Liver (tissue), 3 donors: ENCODE measurements at regions not wholly inside any gene's neighbourhood (a gene's known extent, or its start where the extent isn't known, plus 50 kb on each side); places are given as distances from the start of the nearest gene placed in this dataset.

Experiments
- FOXA1 ChIP-seq: IDR thresholded peaks from 2 replicates; pipeline ENCODE4 v1.6.1; 2016; ENCODE audit warnings: antibody characterized with exemption
- FOXA2 ChIP-seq: IDR thresholded peaks from 2 replicates; pipeline ENCODE4 v1.6.1; 2016; ENCODE audit warnings: antibody characterized with exemption
- GABPA ChIP-seq, 2 donors: IDR thresholded peaks in 1 of 2; conservative IDR thresholded peaks in 1 of 2; 2 replicates each; pipeline ENCODE4 v1.6.1; 2016; ENCODE audit warnings: antibody characterized with exemption in 2 of 2, mild to moderate bottlenecking in 1 of 2, moderate library complexity in 1 of 2
- NR2F2 ChIP-seq: IDR thresholded peaks from 2 replicates; pipeline ENCODE4 v1.6.1; 2016; ENCODE audit warnings: antibody characterized with exemption
- RAD21 ChIP-seq, 2 donors: IDR thresholded peaks; 2 replicates each; pipeline ENCODE4 v1.6.1; 2016; ENCODE audit warnings: antibody characterized with exemption in 2 of 2, mild to moderate bottlenecking in 2 of 2
- SP1 ChIP-seq: IDR thresholded peaks from 2 replicates; pipeline ENCODE4 v1.6.1; 2018; ENCODE audit warnings: antibody characterized with exemption, mild to moderate bottlenecking
- TAF1 ChIP-seq: conservative IDR thresholded peaks from 2 replicates; pipeline ENCODE4 v1.6.1; 2016; ENCODE audit warnings: antibody characterized with exemption, mild to moderate bottlenecking
- YY1 ChIP-seq: IDR thresholded peaks from 2 replicates; pipeline ENCODE4 v1.6.1; 2016; ENCODE audit warnings: antibody characterized with exemption, mild to moderate bottlenecking
- TF ChIP-seq, protein P1 (sequence below): fragments of 150-350 bp; IDR thresholded peaks from 2 replicates; pipeline ENCODE4 v1.5.1; 2017; ENCODE audit warnings: improper control_type of control experiment, low read depth, low read length; ENCODE audit not compliant: missing input control
- TF ChIP-seq, protein P2 (sequence below): IDR thresholded peaks from 2 replicates; pipeline ENCODE4 v1.6.1; 2016; ENCODE audit warnings: antibody characterized with exemption, mild to moderate bottlenecking
- TF ChIP-seq, protein P3 (sequence below): IDR thresholded peaks from 2 replicates; pipeline ENCODE4 v1.6.1; 2016; ENCODE audit warnings: antibody characterized with exemption
- TF ChIP-seq, protein P4 (sequence below): IDR thresholded peaks from 2 replicates; pipeline ENCODE4 v1.6.1; 2016; ENCODE audit warnings: antibody characterized with exemption
- TF ChIP-seq, protein P5 (sequence below): IDR thresholded peaks from 2 replicates; pipeline ENCODE4 v1.6.1; 2016; ENCODE audit warnings: antibody characterized with exemption
- donor health status: healthy.
- donor health status: healthy.

DNA sequence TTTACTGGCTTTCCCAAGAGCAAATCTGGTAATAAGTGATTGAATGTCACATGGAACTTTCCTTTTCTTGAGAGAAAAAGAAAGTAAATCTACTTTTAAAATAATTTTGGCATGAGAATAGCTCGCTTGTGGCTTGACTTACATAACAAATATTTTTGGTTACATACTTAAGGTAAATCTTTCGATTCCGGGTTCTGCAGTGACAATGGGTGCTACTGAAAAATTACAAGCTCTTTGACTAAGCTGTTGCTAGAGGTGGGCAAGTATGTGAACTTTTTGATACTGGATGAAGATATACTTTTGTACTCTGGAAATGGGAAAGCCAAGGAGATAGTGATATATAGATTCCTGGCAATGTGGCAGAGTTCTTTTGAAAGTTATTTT is 51.9 kb upstream of the OTOL1 start:
- TF ChIP-seq, protein P1, sequence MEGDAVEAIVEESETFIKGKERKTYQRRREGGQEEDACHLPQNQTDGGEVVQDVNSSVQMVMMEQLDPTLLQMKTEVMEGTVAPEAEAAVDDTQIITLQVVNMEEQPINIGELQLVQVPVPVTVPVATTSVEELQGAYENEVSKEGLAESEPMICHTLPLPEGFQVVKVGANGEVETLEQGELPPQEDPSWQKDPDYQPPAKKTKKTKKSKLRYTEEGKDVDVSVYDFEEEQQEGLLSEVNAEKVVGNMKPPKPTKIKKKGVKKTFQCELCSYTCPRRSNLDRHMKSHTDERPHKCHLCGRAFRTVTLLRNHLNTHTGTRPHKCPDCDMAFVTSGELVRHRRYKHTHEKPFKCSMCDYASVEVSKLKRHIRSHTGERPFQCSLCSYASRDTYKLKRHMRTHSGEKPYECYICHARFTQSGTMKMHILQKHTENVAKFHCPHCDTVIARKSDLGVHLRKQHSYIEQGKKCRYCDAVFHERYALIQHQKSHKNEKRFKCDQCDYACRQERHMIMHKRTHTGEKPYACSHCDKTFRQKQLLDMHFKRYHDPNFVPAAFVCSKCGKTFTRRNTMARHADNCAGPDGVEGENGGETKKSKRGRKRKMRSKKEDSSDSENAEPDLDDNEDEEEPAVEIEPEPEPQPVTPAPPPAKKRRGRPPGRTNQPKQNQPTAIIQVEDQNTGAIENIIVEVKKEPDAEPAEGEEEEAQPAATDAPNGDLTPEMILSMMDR, result no peak
- TF ChIP-seq, protein P2, sequence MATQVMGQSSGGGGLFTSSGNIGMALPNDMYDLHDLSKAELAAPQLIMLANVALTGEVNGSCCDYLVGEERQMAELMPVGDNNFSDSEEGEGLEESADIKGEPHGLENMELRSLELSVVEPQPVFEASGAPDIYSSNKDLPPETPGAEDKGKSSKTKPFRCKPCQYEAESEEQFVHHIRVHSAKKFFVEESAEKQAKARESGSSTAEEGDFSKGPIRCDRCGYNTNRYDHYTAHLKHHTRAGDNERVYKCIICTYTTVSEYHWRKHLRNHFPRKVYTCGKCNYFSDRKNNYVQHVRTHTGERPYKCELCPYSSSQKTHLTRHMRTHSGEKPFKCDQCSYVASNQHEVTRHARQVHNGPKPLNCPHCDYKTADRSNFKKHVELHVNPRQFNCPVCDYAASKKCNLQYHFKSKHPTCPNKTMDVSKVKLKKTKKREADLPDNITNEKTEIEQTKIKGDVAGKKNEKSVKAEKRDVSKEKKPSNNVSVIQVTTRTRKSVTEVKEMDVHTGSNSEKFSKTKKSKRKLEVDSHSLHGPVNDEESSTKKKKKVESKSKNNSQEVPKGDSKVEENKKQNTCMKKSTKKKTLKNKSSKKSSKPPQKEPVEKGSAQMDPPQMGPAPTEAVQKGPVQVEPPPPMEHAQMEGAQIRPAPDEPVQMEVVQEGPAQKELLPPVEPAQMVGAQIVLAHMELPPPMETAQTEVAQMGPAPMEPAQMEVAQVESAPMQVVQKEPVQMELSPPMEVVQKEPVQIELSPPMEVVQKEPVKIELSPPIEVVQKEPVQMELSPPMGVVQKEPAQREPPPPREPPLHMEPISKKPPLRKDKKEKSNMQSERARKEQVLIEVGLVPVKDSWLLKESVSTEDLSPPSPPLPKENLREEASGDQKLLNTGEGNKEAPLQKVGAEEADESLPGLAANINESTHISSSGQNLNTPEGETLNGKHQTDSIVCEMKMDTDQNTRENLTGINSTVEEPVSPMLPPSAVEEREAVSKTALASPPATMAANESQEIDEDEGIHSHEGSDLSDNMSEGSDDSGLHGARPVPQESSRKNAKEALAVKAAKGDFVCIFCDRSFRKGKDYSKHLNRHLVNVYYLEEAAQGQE, result no peak
- TF ChIP-seq, protein P3, sequence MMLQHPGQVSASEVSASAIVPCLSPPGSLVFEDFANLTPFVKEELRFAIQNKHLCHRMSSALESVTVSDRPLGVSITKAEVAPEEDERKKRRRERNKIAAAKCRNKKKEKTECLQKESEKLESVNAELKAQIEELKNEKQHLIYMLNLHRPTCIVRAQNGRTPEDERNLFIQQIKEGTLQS, result no peak
- TF ChIP-seq YY1 (no peak), GABPA (IDR thresholded peaks at IDR 0.05 in 1 of 2, conservative IDR thresholded peaks at IDR 0.05 in 1 of 2) (no peak), NR2F2 (no peak), FOXA1 (no peak), RAD21 (IDR thresholded peaks at IDR 0.05) (no peak), SP1 (no peak), TAF1 (no peak), FOXA2 (no peak)
- TF ChIP-seq, protein P4, sequence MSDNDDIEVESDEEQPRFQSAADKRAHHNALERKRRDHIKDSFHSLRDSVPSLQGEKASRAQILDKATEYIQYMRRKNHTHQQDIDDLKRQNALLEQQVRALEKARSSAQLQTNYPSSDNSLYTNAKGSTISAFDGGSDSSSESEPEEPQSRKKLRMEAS, result no peak
- TF ChIP-seq, protein P5, sequence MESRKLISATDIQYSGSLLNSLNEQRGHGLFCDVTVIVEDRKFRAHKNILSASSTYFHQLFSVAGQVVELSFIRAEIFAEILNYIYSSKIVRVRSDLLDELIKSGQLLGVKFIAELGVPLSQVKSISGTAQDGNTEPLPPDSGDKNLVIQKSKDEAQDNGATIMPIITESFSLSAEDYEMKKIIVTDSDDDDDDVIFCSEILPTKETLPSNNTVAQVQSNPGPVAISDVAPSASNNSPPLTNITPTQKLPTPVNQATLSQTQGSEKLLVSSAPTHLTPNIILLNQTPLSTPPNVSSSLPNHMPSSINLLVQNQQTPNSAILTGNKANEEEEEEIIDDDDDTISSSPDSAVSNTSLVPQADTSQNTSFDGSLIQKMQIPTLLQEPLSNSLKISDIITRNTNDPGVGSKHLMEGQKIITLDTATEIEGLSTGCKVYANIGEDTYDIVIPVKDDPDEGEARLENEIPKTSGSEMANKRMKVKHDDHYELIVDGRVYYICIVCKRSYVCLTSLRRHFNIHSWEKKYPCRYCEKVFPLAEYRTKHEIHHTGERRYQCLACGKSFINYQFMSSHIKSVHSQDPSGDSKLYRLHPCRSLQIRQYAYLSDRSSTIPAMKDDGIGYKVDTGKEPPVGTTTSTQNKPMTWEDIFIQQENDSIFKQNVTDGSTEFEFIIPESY, result no peak
